SK-N-SH (cell line): ENCODE measurements at regions not wholly inside any gene's neighbourhood (a gene's known extent, or its start where the extent isn't known, plus 50 kb on each side); places are given as distances from the start of the nearest gene placed in this dataset.

Experiments
- CTCF ChIA-PET: fragments of 300-600, 350-600 bp; formaldehyde crosslinking; extraction: SDS; loops from one replicate; lab custom pipeline; 2021; lab: Yijun Ruan, JAX
- POLR2A ChIA-PET: fragments of 350-600 bp; sonication (Branson Sonifier 250); formaldehyde crosslinking; extraction: SDS; loops from one replicate; lab custom pipeline; 2020; ENCODE audit warnings: antibody characterized with exemption, inconsistent platforms; lab: Yijun Ruan, JAX
- DNase-seq: peaks from one replicate; pipeline ENCODE4 v3.0.0; 2012
- H2AFZ ChIP-seq: fragments of 200-600 bp; sonication (generic); 2 replicates; pipeline ENCODE4 v1.8.1; 2016; ENCODE audit warnings: antibody characterized with exemption, mild to moderate bottlenecking, low read depth
- H3F3A ChIP-seq: fragments of 200-600 bp; sonication (generic); replicated peaks from 2 replicates; pipeline ENCODE3; 2016; ENCODE audit warnings: antibody characterized with exemption, mild to moderate bottlenecking; ENCODE audit not compliant: insufficient read depth
- H3K27ac ChIP-seq, 2 experiments: fragments of 200-500 bp in 1 of 2; fragments of 200-600 bp in 1 of 2; sonication (Bioruptor generic) in 1 of 2; sonication (generic), shearing (Covaris generic) in 1 of 2; 2 replicates each; pipeline versions ENCODE4 v1.5.1 to v1.6.1; 2014 to 2016; ENCODE audit warnings: low read depth in 2 of 2, inconsistent platforms in 1 of 2, low read length in 1 of 2, mild to moderate bottlenecking in 1 of 2, mixed read lengths in 1 of 2
- H3K27me3 ChIP-seq: fragments of 200-600 bp; sonication (generic), shearing (Covaris generic); 2 replicates; pipeline ENCODE4 v1.6.1; 2016; ENCODE audit warnings: mixed run types; ENCODE audit not compliant: insufficient read depth
- H3K36me3 ChIP-seq, 2 experiments: fragments of 200-500 bp in 1 of 2; fragments of 200-600 bp in 1 of 2; sonication (Bioruptor generic) in 1 of 2; sonication (generic) in 1 of 2; replicated peaks in 1 of 2; 2 replicates each; pipeline versions ENCODE3 to v1.5.1; 2014 to 2016; ENCODE audit warnings: low read length in 1 of 2, mild to moderate bottlenecking in 1 of 2; ENCODE audit not compliant: insufficient read depth in 2 of 2, control insufficient read depth in 1 of 2
- H3K4me1 ChIP-seq, 2 experiments: fragments of 200-500 bp in 1 of 2; fragments of 200-600 bp in 1 of 2; sonication (Bioruptor generic) in 1 of 2; sonication (generic), shearing (Covaris generic) in 1 of 2; 2 replicates each; pipeline versions ENCODE4 v1.5.1 to v1.6.1; 2014 to 2016; ENCODE audit warnings: low read depth in 1 of 2, low read length in 1 of 2, mixed run types in 1 of 2; ENCODE audit not compliant: insufficient read depth in 2 of 2, control insufficient read depth in 1 of 2
- H3K4me2 ChIP-seq: fragments of 200-600 bp; sonication (generic), shearing (Covaris generic); 2 replicates; pipeline ENCODE4 v1.6.1; 2017; ENCODE audit warnings: mixed run types
- H3K4me3 ChIP-seq, 2 experiments: fragments of 200-500 bp in 1 of 2; fragments of 200-600 bp in 1 of 2; sonication (Bioruptor generic) in 1 of 2; sonication (generic), shearing (Covaris generic) in 1 of 2; 2 replicates each; pipeline versions ENCODE4 v1.5.1 to v1.8.1; 2014 to 2016; ENCODE audit warnings: low read depth in 2 of 2, inconsistent platforms in 1 of 2, low read length in 1 of 2, mild to moderate bottlenecking in 1 of 2, mixed read lengths in 1 of 2, moderate library complexity in 1 of 2
- H3K79me2 ChIP-seq: fragments of 200-600 bp; sonication (generic); 2 replicates; pipeline ENCODE4 v1.8.1; 2017; ENCODE audit warnings: mild to moderate bottlenecking; ENCODE audit not compliant: insufficient read depth
- H3K9ac ChIP-seq: fragments of 200-600 bp; sonication (generic); 2 replicates; pipeline ENCODE4 v1.6.1; 2017; ENCODE audit warnings: mixed run types
- H3K9me2 ChIP-seq: fragments of 200-600 bp; sonication (generic); 2 replicates; pipeline ENCODE4 v1.6.1; 2017; ENCODE audit warnings: mixed run types
- H3K9me3 ChIP-seq: fragments of 200-600 bp; sonication (generic); 2 replicates; pipeline ENCODE4 v1.6.1; 2017; ENCODE audit warnings: mixed run types, mild to moderate bottlenecking, moderate library complexity
- H4K20me1 ChIP-seq: fragments of 200-600 bp; sonication (generic); 2 replicates; pipeline ENCODE4 v1.6.1; 2017; ENCODE audit warnings: mild to moderate bottlenecking, mixed run types; ENCODE audit not compliant: insufficient read depth
- CHD2 ChIP-seq: fragments of 150-350 bp; IDR thresholded peaks from 2 replicates; pipeline ENCODE4 v1.6.1; 2018; ENCODE audit warnings: low read length; ENCODE audit not compliant: partially characterized antibody
- CTCF ChIP-seq: fragments of 200-600 bp; sonication (generic); IDR thresholded peaks from 2 replicates; pipeline ENCODE4 v1.6.1; 2017; ENCODE audit warnings: antibody characterized with exemption, mild to moderate bottlenecking, moderate library complexity
- ELF1 ChIP-seq: IDR thresholded peaks from 2 replicates; pipeline ENCODE4 v1.4.0; 2012
- EZH2phosphoT487 ChIP-seq: fragments of 200-600 bp; sonication (generic); IDR thresholded peaks from 2 replicates; pipeline ENCODE4 v1.6.1; 2017; ENCODE audit warnings: low read depth, mixed run types, mild to moderate bottlenecking, antibody characterized with exemption, moderate library complexity, borderline replicate concordance
- FOXJ3 ChIP-seq: sonication (generic); formaldehyde crosslinking; IDR thresholded peaks from 2 replicates; pipeline ENCODE4 v1.5.1; 2020; ENCODE audit warnings: mild to moderate bottlenecking, missing genetic modification reagents
- FOXM1 ChIP-seq: IDR thresholded peaks from 2 replicates; pipeline ENCODE4 v1.4.0; 2012; ENCODE audit warnings: low read depth, mild to moderate bottlenecking
- GABPA ChIP-seq: IDR thresholded peaks from 2 replicates; pipeline ENCODE4 v1.4.0; 2012; ENCODE audit warnings: low read depth, mild to moderate bottlenecking
- IRF3 ChIP-seq: fragments of 150-350 bp; IDR thresholded peaks from 2 replicates; pipeline ENCODE4 v1.6.1; 2016; ENCODE audit warnings: mild to moderate bottlenecking, low read depth, low read length
- MAX ChIP-seq: IDR thresholded peaks from 2 replicates; pipeline ENCODE4 v1.4.0; 2012; ENCODE audit warnings: low read depth
- MXI1 ChIP-seq: IDR thresholded peaks from 2 replicates; pipeline ENCODE4 v1.6.1; 2012; ENCODE audit warnings: mild to moderate bottlenecking, low read depth, low read length, improper control_type of control experiment
- POLR2AphosphoS5 ChIP-seq: IDR thresholded peaks from 2 replicates; pipeline ENCODE4 v1.6.1; 2012; ENCODE audit warnings: low read depth, low read length
- RAD21 ChIP-seq: IDR thresholded peaks from 2 replicates; pipeline ENCODE4 v1.6.1; 2012; ENCODE audit warnings: mild to moderate bottlenecking, low read length
- RCOR1 ChIP-seq: fragments of 150-350 bp; IDR thresholded peaks from 2 replicates; pipeline ENCODE4 v1.6.1; 2017; ENCODE audit warnings: antibody characterized with exemption, low read length
- RFX5 ChIP-seq: IDR thresholded peaks from 2 replicates; pipeline ENCODE4 v1.6.1; 2012; ENCODE audit warnings: mild to moderate bottlenecking, improper control_type of control experiment, low read length
- RXRA ChIP-seq: IDR thresholded peaks from 2 replicates; pipeline ENCODE4 v1.4.0; 2012; ENCODE audit warnings: low read depth, mild to moderate bottlenecking, borderline replicate concordance
- TAF1 ChIP-seq: IDR thresholded peaks from 2 replicates; pipeline ENCODE4 v1.6.1; 2012; ENCODE audit warnings: low read depth, mild to moderate bottlenecking, low read length, moderate library complexity, borderline replicate concordance
- TEAD4 ChIP-seq: IDR thresholded peaks from 2 replicates; pipeline ENCODE4 v1.4.0; 2012; ENCODE audit warnings: mild to moderate bottlenecking, borderline replicate concordance; ENCODE audit not compliant: insufficient read depth
- WGBS: methylation state at CpG from one replicate; pipeline ENCODE4 v1.1.6; 2017; ENCODE audit warnings: low lambda C conversion rate; 5-methylcytosine and 5-hydroxymethylcytosine counted together
- TF ChIP-seq, protein P1 (sequence below): IDR thresholded peaks from 2 replicates; pipeline ENCODE4 v1.4.0; 2012; ENCODE audit warnings: low read depth, borderline replicate concordance
- TF ChIP-seq, protein P2 (sequence below): fragments of 150-350 bp; IDR thresholded peaks from 2 replicates; pipeline ENCODE4 v1.6.1; 2017; ENCODE audit warnings: antibody characterized with exemption, low read length, low read depth, borderline replicate concordance

GRCh38 chr12:90342081-90342480, 612.9 kb downstream of the CCER1 start:
- TF ChIP-seq, protein P1, sequence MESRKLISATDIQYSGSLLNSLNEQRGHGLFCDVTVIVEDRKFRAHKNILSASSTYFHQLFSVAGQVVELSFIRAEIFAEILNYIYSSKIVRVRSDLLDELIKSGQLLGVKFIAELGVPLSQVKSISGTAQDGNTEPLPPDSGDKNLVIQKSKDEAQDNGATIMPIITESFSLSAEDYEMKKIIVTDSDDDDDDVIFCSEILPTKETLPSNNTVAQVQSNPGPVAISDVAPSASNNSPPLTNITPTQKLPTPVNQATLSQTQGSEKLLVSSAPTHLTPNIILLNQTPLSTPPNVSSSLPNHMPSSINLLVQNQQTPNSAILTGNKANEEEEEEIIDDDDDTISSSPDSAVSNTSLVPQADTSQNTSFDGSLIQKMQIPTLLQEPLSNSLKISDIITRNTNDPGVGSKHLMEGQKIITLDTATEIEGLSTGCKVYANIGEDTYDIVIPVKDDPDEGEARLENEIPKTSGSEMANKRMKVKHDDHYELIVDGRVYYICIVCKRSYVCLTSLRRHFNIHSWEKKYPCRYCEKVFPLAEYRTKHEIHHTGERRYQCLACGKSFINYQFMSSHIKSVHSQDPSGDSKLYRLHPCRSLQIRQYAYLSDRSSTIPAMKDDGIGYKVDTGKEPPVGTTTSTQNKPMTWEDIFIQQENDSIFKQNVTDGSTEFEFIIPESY = no peak
- TF ChIP-seq RCOR1 = no peak
- TF ChIP-seq CHD2 = no peak
- no peak for TF ChIP-seq RAD21
- TF ChIP-seq POLR2AphosphoS5 = no peak
- TF ChIP-seq MAX = no peak
- no peak for TF ChIP-seq RXRA
- TF ChIP-seq IRF3 = no peak
- no peak for TF ChIP-seq TEAD4
- TF ChIP-seq GABPA = no peak
- TF ChIP-seq, protein P2, sequence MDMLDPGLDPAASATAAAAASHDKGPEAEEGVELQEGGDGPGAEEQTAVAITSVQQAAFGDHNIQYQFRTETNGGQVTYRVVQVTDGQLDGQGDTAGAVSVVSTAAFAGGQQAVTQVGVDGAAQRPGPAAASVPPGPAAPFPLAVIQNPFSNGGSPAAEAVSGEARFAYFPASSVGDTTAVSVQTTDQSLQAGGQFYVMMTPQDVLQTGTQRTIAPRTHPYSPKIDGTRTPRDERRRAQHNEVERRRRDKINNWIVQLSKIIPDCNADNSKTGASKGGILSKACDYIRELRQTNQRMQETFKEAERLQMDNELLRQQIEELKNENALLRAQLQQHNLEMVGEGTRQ = no peak
- no peak for TF ChIP-seq FOXM1
- no peak for TF ChIP-seq ELF1
- no peak for TF ChIP-seq MXI1
- TF ChIP-seq CTCF = no peak
- no peak for TF ChIP-seq TAF1
- TF ChIP-seq FOXJ3 (CRISPR knock-in tag) = no peak
- TF ChIP-seq EZH2phosphoT487 = no peak
- TF ChIP-seq RFX5 = no peak
- TF ChIP-seq, all 33 proteins: peak for 0
- DNase-seq = no peak
- POLR2A ChIA-PET = no interaction called here
- CTCF ChIA-PET = no interaction called here
- Histone ChIP-seq H3K27ac (no peak overlapping the region), H3F3A (no peaks in the 10 kb centered on the region), H3K27me3 (no peaks in the 10 kb centered on the region), H4K20me1 (no peaks in the 10 kb centered on the region), H3K4me3 (no peak overlapping the region), H3K36me3 (no peaks in the 10 kb centered on the region), H3K4me2 (no peak overlapping the region), H3K9ac (no peak overlapping the region), H3K4me1 (no peaks in the 10 kb centered on the region), H3K9me3 (no peaks in the 10 kb centered on the region), H3K79me2 (no peaks in the 10 kb centered on the region), H2AFZ (no peak overlapping the region), H3K9me2 (no peaks in the 10 kb centered on the region)
- 0% methylated on average over 2 of the region's 2 CpGs for WGBS
